Esophagus muscularis mucosa (tissue), 4 donors: ENCODE measurements at regions not wholly inside any gene's neighbourhood (a gene's known extent, or its start where the extent isn't known, plus 50 kb on each side); places are given as distances from the start of the nearest gene placed in this dataset.
"Not testable (repeated sequence)": the region's sequence is repeated elsewhere in the genome, so short reads cannot be mapped to it uniquely, and the experiment has no call there.

ENCODE experiments used
- CTCF ChIP-seq, 3 experiments: fragments of 200-600 bp in 2 of 3; fragments of 450-650 bp in 1 of 3; sonication (generic) in 2 of 3; IDR thresholded peaks; one replicate each; pipeline ENCODE4 v1.5.1; 2017 to 2019; ENCODE audit warnings: antibody characterized with exemption in 3 of 3, mild to moderate bottlenecking in 2 of 3, moderate library complexity in 1 of 3
- EP300 ChIP-seq: sonication (generic); formaldehyde crosslinking; IDR thresholded peaks from one replicate; pipeline ENCODE4 v1.6.1; 2017; ENCODE audit warnings: antibody characterized with exemption
- POLR2A ChIP-seq: fragments of 450-650 bp; IDR thresholded peaks from one replicate; pipeline ENCODE4 v1.6.1; 2017; ENCODE audit warnings: antibody characterized with exemption, moderate library complexity, mild to moderate bottlenecking, low read depth
- POLR2AphosphoS5 ChIP-seq, 2 donors: sonication (generic); formaldehyde crosslinking; IDR thresholded peaks; one replicate each; pipeline ENCODE4 v1.6.1; 2017; ENCODE audit warnings: antibody characterized with exemption in 2 of 2

GRCh38 chr2:142489631-142490030, 358.8 kb upstream of the LRP1B start:
- not testable (repeated sequence) for TF ChIP-seq EP300; CTCF (IDR thresholded peaks at IDR 0.05); POLR2AphosphoS5 (IDR thresholded peaks at IDR 0.05); POLR2A
